Vagina (tissue), 2 donors: ENCODE measurements at regions not wholly inside any gene's neighbourhood (a gene's known extent, or its start where the extent isn't known, plus 50 kb on each side); places are given as distances from the start of the nearest gene placed in this dataset.

Experiments used
- DNase-seq, 2 donors: peaks; one replicate each; pipeline ENCODE4 v3.0.0-alpha.2; 2017; ENCODE audit errors: extremely low spot score in 2 of 2
- H3K27ac ChIP-seq: fragments of 200-600 bp; sonication (generic); one replicate; pipeline ENCODE4 v1.5.1; 2019
- H3K27me3 ChIP-seq: fragments of 200-600 bp; sonication (generic); one replicate; pipeline ENCODE4 v1.5.1; 2019
- H3K36me3 ChIP-seq, 2 donors: fragments of 200-600 bp; sonication (generic); one replicate each; pipeline ENCODE4 v1.5.1; 2017 to 2019
- H3K4me1 ChIP-seq: fragments of 200-600 bp; sonication (generic); one replicate; pipeline ENCODE4 v1.5.1; 2019
- H3K4me3 ChIP-seq, 2 donors: fragments of 200-600 bp; sonication (generic); 1 replicate in 1 of 2; 2 replicates in 1 of 2; pipeline ENCODE4 v1.5.1; 2016 to 2019
- H3K9me3 ChIP-seq: fragments of 200-600 bp; sonication (generic); one replicate; pipeline ENCODE4 v1.5.1; 2019
- CTCF ChIP-seq, 3 experiments: fragments of 450-650 bp in 2 of 3; fragments of 200-600 bp in 1 of 3; sonication (generic) in 1 of 3; IDR thresholded peaks; one replicate each; pipeline ENCODE4 v1.5.1; 2017 to 2019; ENCODE audit warnings: antibody characterized with exemption in 3 of 3, mild to moderate bottlenecking in 2 of 3, moderate library complexity in 2 of 3
- POLR2A ChIP-seq, 2 donors: fragments of 450-650 bp; IDR thresholded peaks; one replicate each; pipeline ENCODE4 v1.6.1; 2017; ENCODE audit warnings: antibody characterized with exemption in 2 of 2, mild to moderate bottlenecking in 2 of 2, moderate library complexity in 2 of 2
- POLR2AphosphoS5 ChIP-seq, 2 donors: sonication (generic); formaldehyde crosslinking; IDR thresholded peaks; one replicate each; pipeline ENCODE4 v1.9.0; 2017; ENCODE audit warnings: antibody characterized with exemption in 2 of 2, mild to moderate bottlenecking in 2 of 2, low read depth in 1 of 2; ENCODE audit not compliant: insufficient read depth in 1 of 2
- intact Hi-C: fragments of 100-400 bp; cut with DNase I; formaldehyde crosslinking; loops from one replicate; pipeline ENCODE4 v1.15.1; 2023

GRCh38 chr2:163155279-163155883, 316.8 kb upstream of the KCNH7 start:
- intact Hi-C loops: no loop called here
- no peaks in the 10 kb centered on the region for H3K36me3 ChIP-seq
- no peak overlapping the region for H3K4me3 ChIP-seq
- no peaks in the 10 kb centered on the region for H3K4me1 ChIP-seq
- no peak for TF ChIP-seq POLR2AphosphoS5 (IDR thresholded peaks at IDR 0.05; ENCODE audit: insufficient read depth in 1 of 2, low read depth in 1 of 2)
- peak in 1 of 3 experiments; percentile 46 for TF ChIP-seq CTCF (IDR thresholded peaks at IDR 0.05)
- H3K27me3 ChIP-seq: no peaks in the 10 kb centered on the region
- no peak overlapping the region for H3K27ac ChIP-seq
- no peaks in the 10 kb centered on the region for H3K9me3 ChIP-seq
- no peak for DNase-seq

GRCh38 chr2:163142618-163143017, 304.1 kb upstream of the KCNH7 start:
- TF ChIP-seq CTCF (IDR thresholded peaks at IDR 0.05): no peak
- TF ChIP-seq POLR2A (IDR thresholded peaks at IDR 0.05): no peak
- TF ChIP-seq POLR2AphosphoS5 (IDR thresholded peaks at IDR 0.05; ENCODE audit: insufficient read depth in 1 of 2, low read depth in 1 of 2): no peak
- H3K4me1 ChIP-seq: no peaks in the 10 kb centered on the region
- H3K27me3 ChIP-seq: no peaks in the 10 kb centered on the region

GRCh38 chr2:163138947-163139346, 300.4 kb upstream of the KCNH7 start:
- DNase-seq: no peak
- Histone ChIP-seq H3K27ac (no peak overlapping the region), H3K36me3 (no peaks in the 10 kb centered on the region), H3K9me3 (no peaks in the 10 kb centered on the region), H3K4me3 (no peak overlapping the region), H3K27me3 (no peaks in the 10 kb centered on the region), H3K4me1 (no peaks in the 10 kb centered on the region)
- intact Hi-C loops: no loop called here
- TF ChIP-seq POLR2AphosphoS5 (IDR thresholded peaks at IDR 0.05; ENCODE audit: insufficient read depth in 1 of 2, low read depth in 1 of 2) (no peak), POLR2A (IDR thresholded peaks at IDR 0.05) (no peak), CTCF (IDR thresholded peaks at IDR 0.05) (no peak)

More at GRCh38 chr2:163142618-163143017, 304.1 kb upstream of the KCNH7 start:
- DNase-seq: no peak
- H3K9me3 ChIP-seq: no peaks in the 10 kb centered on the region
- no peaks in the 10 kb centered on the region for H3K36me3 ChIP-seq
- no peak overlapping the region for H3K4me3 ChIP-seq
- H3K27ac ChIP-seq: no peak overlapping the region
- intact Hi-C loops: no loop called here

- TF ChIP-seq POLR2AphosphoS5 (IDR thresholded peaks at IDR 0.05; ENCODE audit: insufficient read depth in 1 of 2, low read depth in 1 of 2) (no peak), CTCF (IDR thresholded peaks at IDR 0.05) (no peak), POLR2A (IDR thresholded peaks at IDR 0.05) (no peak)
- no peaks in the 10 kb centered on the region for H3K4me1 ChIP-seq
- DNase-seq: no peak
- H3K27ac ChIP-seq: no peak overlapping the region
- H3K4me3 ChIP-seq: no peak overlapping the region
- no peaks in the 10 kb centered on the region for H3K27me3 ChIP-seq
- no peaks in the 10 kb centered on the region for H3K9me3 ChIP-seq
- intact Hi-C loops: no loop called here
- no peaks in the 10 kb centered on the region for H3K36me3 ChIP-seq
Observed at GRCh38 chr2:163135256-163135655, 296.7 kb upstream of the KCNH7 start.

- TF ChIP-seq POLR2A (IDR thresholded peaks at IDR 0.05) (no peak), POLR2AphosphoS5 (IDR thresholded peaks at IDR 0.05; ENCODE audit: insufficient read depth in 1 of 2, low read depth in 1 of 2) (no peak), CTCF (IDR thresholded peaks at IDR 0.05) (no peak)
- no peaks in the 10 kb centered on the region for H3K4me1 ChIP-seq
- no peaks in the 10 kb centered on the region for H3K9me3 ChIP-seq
- no peaks in the 10 kb centered on the region for H3K36me3 ChIP-seq
- no peaks in the 10 kb centered on the region for H3K27me3 ChIP-seq
- no peak overlapping the region for H3K27ac ChIP-seq
- intact Hi-C loops: no loop called here
- H3K4me3 ChIP-seq: no peak overlapping the region
- DNase-seq: no peak
Observed at GRCh38 chr2:163133602-163134001, 295.0 kb upstream of the KCNH7 start.
